Breast epithelium (tissue), 3 donors: ENCODE measurements at regions not wholly inside any gene's neighbourhood (a gene's known extent, or its start where the extent isn't known, plus 50 kb on each side); places are given as distances from the start of the nearest gene placed in this dataset.

Experiments used
- CTCF ChIP-seq, 3 donors: fragments of 450-650 bp; IDR thresholded peaks; one replicate each; pipeline ENCODE4 v1.5.1; 2016 to 2017; ENCODE audit warnings: antibody characterized with exemption in 3 of 3, mild to moderate bottlenecking in 3 of 3, moderate library complexity in 3 of 3
- POLR2A ChIP-seq: fragments of 450-650 bp; IDR thresholded peaks from one replicate; pipeline ENCODE4 v1.6.1; 2016; ENCODE audit warnings: antibody characterized with exemption, mild to moderate bottlenecking, moderate library complexity
- POLR2AphosphoS5 ChIP-seq, 3 donors: sonication (generic); formaldehyde crosslinking; IDR thresholded peaks; one replicate each; pipeline ENCODE4 v1.6.1; 2017; ENCODE audit warnings: antibody characterized with exemption in 3 of 3

GRCh38 chr15:80326270-80326669 is 74.3 kb upstream of the CTXND1 start:
- no peak for TF ChIP-seq POLR2AphosphoS5 (IDR thresholded peaks at IDR 0.05)
- no peak for TF ChIP-seq POLR2A
- no peak for TF ChIP-seq CTCF (IDR thresholded peaks at IDR 0.05)
